NCI-H1048 (cell line): ENCODE measurements at regions not wholly inside any gene's neighbourhood (a gene's known extent, or its start where the extent isn't known, plus 50 kb on each side); places are given as distances from the start of the nearest gene placed in this dataset.
A peak's percentile ranks its signal among the peaks of the same experiment; 100 is the strongest.

ENCODE experiments used
- DNase-seq: peaks from one replicate; lab custom pipeline; 2025; lab: John Stamatoyannopoulos, UW

DNA sequence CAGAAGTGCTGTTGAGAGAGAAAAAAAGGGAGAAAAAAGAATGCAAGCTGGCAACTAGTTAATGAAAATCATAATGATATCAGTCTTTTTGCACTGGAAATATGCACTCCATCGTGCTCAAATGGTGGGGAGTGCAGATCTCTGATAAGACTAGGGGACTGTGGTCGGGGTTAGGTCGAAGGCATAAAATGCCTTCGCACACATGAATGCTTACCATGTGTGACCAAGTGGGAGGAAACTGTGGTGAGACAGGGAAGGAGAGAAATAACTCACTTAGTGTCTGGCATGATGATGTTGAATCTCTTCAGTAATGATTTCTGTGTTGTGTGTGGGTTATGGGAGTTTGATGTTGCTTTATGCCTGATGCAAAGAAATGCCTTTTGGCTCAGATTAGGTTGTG, 358.9 kb downstream of the FBXO8 start:
- no peak for DNase-seq

GRCh38 chr4:173919861-173920260, 363.6 kb downstream of the FBXO8 start:
- DNase-seq, result no peak

GRCh38 chr4:173919196-173919595, 364.3 kb downstream of the FBXO8 start:
- no peak for DNase-seq

- DNase-seq, result no peak
Observed at GRCh38 chr4:173917255-173917960, 366.1 kb downstream of the FBXO8 start.

DNA sequence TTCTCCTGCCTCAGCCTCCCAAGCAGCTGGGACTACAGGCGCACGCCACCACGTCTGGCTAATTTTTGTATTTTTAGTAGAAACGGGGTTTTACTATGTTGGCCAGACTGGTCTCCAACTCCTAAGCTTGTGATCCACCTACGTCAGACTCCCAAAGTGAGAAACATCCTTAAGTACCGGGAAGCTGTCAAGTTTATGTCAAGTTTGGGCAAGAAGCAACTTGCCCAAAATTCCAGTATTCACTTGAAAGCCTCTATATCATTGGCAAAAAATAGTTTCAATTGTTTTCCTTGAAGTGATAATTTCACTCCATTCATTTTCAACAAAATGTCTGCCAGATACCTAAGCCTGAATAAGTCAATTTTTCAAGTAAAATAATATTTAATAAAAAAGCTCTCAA, 370.0 kb downstream of the FBXO8 start:
- no peak for DNase-seq

DNA sequence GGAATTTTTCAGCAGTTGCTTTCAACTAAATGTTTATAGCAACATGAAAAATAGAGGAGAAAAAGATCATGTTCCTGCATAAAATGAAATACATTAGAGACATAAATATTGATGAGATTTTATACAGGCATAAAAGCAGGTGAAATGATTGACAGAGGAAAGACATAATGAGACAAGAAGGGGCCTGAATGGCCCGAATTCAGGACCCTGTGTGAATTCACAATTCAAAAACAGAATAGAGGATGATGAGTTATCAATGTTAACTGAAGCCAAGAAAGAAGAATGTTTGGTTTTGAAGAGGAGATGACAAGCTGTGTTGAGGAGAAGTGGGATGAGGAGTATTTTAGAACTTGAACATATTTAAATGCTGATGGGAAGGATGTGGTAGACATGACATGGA, 371.1 kb downstream of the FBXO8 start:
- no peak for DNase-seq

- DNase-seq, result no peak
Observed at GRCh38 chr4:173910891-173911290, 372.6 kb downstream of the FBXO8 start.

- DNase-seq, result no peak
Observed at GRCh38 chr4:173909294-173909693, 374.2 kb downstream of the FBXO8 start.

GRCh38 chr4:173899813-173900212, 369.8 kb upstream of the HAND2 start:
- no peak for DNase-seq

DNA sequence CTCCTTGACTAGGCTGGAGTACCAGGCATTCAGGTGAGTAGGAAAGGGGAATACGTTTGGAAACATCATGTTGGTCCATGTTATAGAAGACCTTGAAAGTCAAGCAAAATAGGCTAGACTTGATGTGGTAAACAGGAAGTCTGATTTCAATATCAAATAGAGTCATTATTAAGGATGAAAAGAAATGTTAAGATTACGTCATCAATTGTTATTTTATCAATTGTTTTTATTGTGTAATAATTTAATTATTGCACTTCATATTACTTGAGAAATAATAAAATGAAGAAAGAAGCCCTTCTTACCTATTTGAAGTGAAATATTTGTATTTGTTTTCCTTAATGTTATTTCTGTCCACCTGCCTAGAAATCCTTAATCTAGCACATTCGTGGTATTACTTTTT, 361.0 kb upstream of the HAND2 start:
- no peak for DNase-seq

- DNase-seq, result no peak
Observed at GRCh38 chr4:173883821-173884220, 353.8 kb upstream of the HAND2 start.

DNA sequence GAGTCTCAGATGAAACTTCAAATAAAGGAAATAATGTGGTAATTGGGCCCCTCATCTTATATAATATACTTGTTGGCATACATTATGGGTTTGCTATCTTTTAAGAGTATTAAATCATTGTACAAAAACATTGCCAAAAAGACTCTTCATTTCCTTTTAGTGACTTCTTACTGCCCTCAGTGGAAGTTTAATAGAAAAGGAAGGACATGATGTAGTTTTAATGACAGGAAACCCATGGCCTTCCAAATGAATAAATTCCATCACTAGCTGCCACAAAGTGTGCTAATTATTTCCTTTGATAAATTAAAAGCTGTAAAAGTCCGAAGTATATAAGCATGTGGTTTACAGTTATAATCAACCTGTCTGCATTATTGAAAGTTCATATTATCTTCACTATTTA, 350.9 kb upstream of the HAND2 start:
- no peak for DNase-seq

GRCh38 chr4:173879509-173879908, 349.5 kb upstream of the HAND2 start:
- no peak for DNase-seq

- DNase-seq, result no peak
Observed at GRCh38 chr4:173878701-173879100, 348.7 kb upstream of the HAND2 start.

- peak; percentile 10 for DNase-seq
Observed at GRCh38 chr4:173871643-173872042, 341.6 kb upstream of the HAND2 start.

DNA sequence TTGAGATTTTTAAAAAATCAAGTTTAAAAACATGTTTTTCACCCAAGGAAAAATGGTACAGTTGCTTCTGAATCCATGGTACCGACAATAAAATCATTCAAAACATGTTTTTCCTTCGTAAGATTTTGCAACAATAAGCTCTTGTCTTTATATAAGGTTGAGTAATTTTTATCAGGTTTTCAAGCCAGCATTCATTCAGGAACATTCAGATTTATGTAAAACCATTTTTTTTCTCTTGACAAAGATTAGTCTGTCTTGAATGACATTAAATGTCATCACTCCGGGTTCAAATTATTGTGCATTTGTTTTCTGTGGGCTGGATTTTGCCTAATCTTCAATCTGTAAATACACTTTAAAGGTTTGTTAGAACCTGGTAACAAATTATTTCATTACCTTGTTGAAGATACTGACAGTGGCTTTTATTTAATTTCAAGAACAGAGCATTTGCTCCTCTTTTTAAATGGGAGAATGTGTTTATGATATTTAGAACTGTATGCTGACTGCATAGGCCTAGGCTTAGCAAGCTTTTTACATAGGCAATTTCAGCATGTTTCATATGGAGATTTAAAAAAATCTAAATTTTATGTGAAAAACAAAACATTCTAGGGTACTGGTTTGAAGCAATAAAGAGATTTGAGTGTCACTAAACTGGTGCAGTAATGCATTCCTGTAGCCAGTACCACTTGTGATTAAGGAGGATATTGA, 336.4 kb upstream of the HAND2 start:
- DNase-seq, result peak; percentile 61

DNA sequence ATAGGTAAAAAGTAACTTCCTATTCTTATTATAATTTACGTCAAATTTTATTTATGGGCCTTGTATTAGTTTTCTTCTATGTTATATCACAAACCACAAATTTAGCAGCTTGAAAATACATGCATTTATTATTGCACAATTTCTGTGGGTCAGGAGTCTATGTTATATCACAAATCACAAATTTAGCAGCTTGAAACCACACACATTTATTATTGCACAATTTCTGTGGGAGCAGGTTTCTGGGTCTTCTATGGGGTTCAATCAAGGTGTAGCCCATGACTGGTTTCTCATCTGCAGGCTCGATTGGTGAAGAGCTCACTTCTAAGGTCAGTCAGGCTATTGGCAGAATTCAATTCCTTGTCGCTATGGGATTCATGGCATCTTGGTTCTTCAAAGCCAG, 332.7 kb upstream of the HAND2 start:
- DNase-seq, result no peak

DNA sequence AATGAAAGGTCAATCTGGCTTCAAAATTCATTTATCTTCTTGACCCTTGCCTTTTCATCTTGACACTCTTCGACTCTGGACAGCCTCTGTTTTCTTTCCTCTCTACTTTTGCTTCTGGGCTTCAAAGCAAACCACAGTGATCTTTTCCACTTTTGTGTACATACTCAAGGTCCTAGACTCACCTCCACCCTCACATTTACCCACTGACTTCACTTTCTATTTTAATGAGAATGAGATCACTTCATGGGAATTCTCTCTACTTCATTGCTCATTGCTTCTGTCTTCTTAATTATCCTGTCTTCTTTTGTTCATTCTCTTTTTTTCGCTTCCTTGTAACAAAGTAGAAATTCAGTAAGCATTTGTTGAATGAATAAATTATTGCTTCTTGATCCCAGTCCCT, 330.1 kb upstream of the HAND2 start:
- no peak for DNase-seq

DNA sequence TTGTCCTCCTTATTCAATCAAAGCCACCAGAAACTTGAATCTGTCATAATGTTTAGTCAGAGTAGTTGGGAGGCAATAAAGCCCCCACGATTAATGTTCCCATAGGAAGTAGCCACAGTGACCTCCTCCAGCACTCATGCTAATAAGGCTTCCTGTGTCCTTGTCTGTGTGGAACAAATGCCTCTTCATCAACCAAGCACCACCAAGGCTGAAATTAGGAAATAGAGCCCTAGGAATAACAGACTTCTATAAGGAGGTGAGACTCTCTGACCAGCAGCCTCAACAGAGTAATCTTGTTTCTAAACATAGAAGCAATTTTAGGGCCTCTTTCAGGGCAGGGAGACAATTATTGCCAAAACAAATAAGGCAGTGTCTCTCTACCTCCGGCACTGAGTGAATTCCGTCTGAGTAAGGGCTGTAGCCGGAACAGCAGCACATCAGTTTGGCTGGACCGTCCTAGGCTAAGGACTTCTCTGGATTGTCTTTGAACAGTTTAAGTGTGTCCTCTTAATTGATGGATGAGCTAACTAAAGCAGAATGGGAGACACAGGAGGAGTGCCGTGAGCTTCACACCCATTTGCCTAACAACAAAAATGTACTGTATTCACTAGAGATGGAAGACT, 329.2 kb upstream of the HAND2 start:
- no peak for DNase-seq

DNA sequence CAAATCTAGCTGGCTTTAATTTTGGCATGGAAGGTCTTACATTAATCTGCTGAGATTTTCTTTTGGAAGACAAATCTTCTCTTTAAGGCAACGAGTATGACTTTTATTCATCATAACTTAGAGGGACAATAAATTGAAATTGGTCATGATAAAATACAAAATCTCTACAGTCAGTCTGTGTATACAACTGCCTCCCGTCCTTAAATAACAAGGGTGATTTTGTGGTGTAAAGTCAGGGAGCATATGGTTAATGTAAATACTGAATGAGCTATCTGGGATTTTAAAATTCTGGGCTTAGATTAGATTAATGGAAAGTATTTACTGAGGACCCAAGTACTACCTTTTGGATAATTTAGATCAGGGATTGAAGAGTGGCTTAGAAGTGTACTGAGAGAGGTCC, 328.4 kb upstream of the HAND2 start:
- DNase-seq, result no peak

- DNase-seq, result no peak
Observed at GRCh38 chr4:173857828-173858227, 327.8 kb upstream of the HAND2 start.

DNA sequence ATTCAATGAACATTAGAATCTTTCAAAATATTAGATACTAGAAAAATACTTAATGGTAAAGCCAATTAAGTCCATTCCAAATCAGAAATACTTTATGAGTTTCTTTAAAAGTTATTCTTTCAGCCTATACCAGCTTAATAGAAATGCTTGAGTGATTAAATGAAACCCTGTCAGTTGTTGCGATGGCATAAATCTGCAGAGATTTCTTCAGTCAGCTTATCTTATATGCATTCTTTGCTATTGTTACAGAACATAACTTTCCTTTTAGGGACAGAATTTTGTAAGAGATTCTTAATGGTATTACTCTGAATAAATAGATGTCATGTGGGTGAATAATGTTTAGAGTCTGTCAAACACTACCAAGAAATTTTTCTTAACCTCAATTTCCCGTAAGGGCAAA, 325.0 kb upstream of the HAND2 start:
- no peak for DNase-seq

DNA sequence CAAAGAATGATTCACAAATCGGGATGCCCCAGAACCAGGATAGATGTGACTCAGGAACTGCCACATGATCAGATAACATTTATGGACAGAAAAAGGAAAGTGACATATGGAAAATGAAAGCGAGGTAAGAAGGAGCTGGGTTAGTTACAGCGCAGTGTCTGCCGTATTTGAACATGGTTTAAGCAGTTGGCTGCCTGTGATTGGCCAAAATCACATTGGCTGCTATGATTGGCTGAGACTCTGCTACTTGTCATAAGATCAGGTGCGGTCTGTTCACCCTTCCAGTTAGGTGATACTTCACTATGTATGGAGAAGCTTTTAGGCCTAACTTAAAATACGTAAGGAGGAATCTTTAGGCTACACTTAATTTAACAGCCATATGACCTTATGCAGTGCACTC, 322.7 kb upstream of the HAND2 start:
- no peak for DNase-seq
